GM19438 (cell line): ENCODE measurements at regions not wholly inside any gene's neighbourhood (a gene's known extent, or its start where the extent isn't known, plus 50 kb on each side); places are given as distances from the start of the nearest gene placed in this dataset.

Experiments
- ATAC-seq: cut with Tn5 transposase; IDR thresholded peaks from one replicate; pipeline ENCODE4 v1.9.1; 2021; ENCODE audit warnings: low read depth; ENCODE audit not compliant: unreplicated experiment

- ATAC-seq: no peak
These were observed 56.0 kb upstream of the OR5AK2 start for GRCh38 chr11:56932572-56933220.

GRCh38 chr11:56923116-56923515, 65.6 kb upstream of the OR5AK2 start:
- no peak for ATAC-seq

- ATAC-seq: no peak
These were observed 66.3 kb upstream of the OR5AK2 start for GRCh38 chr11:56922421-56922820.

- no peak for ATAC-seq
These were observed 70.9 kb upstream of the OR5AK2 start for GRCh38 chr11:56917708-56918400.

- no peak for ATAC-seq
These were observed 72.1 kb upstream of the OR5AK2 start for GRCh38 chr11:56916587-56916986.

- ATAC-seq: no peak
These were observed 72.6 kb upstream of the OR5AK2 start for GRCh38 chr11:56916162-56916561.

GRCh38 chr11:56911312-56911711, 77.4 kb upstream of the OR5AK2 start:
- ATAC-seq: no peak

GRCh38 chr11:56910785-56911184, 77.9 kb upstream of the OR5AK2 start:
- ATAC-seq: no peak

GRCh38 chr11:56910046-56910773, 78.5 kb upstream of the OR5AK2 start:
- ATAC-seq: no peak

GRCh38 chr11:56909563-56909962, 79.2 kb upstream of the OR5AK2 start:
- ATAC-seq: no peak

GRCh38 chr11:56909080-56909479, 79.6 kb upstream of the OR5AK2 start:
- ATAC-seq: no peak

- ATAC-seq: no peak
These were observed 82.0 kb upstream of the OR5AK2 start for GRCh38 chr11:56906683-56907148.

- ATAC-seq: no peak
These were observed 82.8 kb upstream of the OR5AK2 start for GRCh38 chr11:56905936-56906335.

GRCh38 chr11:56905442-56905841, 83.3 kb upstream of the OR5AK2 start:
- ATAC-seq: no peak

GRCh38 chr11:56898856-56899255, 89.9 kb upstream of the OR5AK2 start:
- ATAC-seq: no peak

GRCh38 chr11:56890584-56891305, 98.0 kb upstream of the OR5AK2 start:
- ATAC-seq: no peak

- ATAC-seq: no peak
These were observed 98.7 kb upstream of the OR5AK2 start for GRCh38 chr11:56889986-56890385.

GRCh38 chr11:56887940-56888339, 100.8 kb upstream of the OR5AK2 start:
- no peak for ATAC-seq

- ATAC-seq: no peak
These were observed 102.3 kb upstream of the OR5AK2 start for GRCh38 chr11:56886455-56886854.

GRCh38 chr11:56885854-56886253, 102.9 kb upstream of the OR5AK2 start:
- no peak for ATAC-seq

- ATAC-seq: peak; percentile 78
These were observed 103.5 kb upstream of the OR5AK2 start for GRCh38 chr11:56885177-56885576.
